ENCODE measurements at regions not wholly inside any gene's neighbourhood (a gene's known extent, or its start where the extent isn't known, plus 50 kb on each side); places are given as distances from the start of the nearest gene placed in this dataset.
"Not testable (repeated sequence)": the region's sequence is repeated elsewhere in the genome, so short reads cannot be mapped to it uniquely, and the experiment has no call there.

DNA sequence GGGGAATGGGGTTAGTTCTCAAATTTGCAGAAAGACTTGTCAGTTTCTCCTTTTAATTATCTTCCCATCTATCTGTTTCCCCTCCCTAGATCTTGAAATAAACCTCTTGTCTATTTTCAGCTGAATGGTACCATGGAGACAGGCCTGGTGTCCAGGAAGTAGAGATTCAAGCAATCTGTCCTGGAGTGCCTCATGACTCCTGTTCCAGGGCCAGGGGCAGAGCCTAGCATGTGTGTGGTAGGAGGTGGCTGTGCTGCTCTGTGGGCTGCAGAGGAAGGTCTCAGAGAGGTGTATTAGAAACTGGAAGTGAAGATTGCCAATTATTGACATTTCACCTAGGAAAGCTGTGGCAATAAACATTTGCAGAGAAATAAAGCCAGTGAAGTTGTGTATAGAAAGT is 175.8 kb upstream of the ATP10B start:
- no peak overlapping the region for H3K27ac Mint-ChIP-seq
- ATAC-seq: no peak
- no peak overlapping the region for H3K4me3 Mint-ChIP-seq
- no peaks in the 10 kb centered on the region for H3K36me3 Mint-ChIP-seq
- H3K9me3 Mint-ChIP-seq: peaks cover 3% of the 10 kb centered on the region
- DNase-seq (ENCODE audit: low spot score in 2 of 2): no peak
- H3K4me1 Mint-ChIP-seq: no peaks in the 10 kb centered on the region

DNA sequence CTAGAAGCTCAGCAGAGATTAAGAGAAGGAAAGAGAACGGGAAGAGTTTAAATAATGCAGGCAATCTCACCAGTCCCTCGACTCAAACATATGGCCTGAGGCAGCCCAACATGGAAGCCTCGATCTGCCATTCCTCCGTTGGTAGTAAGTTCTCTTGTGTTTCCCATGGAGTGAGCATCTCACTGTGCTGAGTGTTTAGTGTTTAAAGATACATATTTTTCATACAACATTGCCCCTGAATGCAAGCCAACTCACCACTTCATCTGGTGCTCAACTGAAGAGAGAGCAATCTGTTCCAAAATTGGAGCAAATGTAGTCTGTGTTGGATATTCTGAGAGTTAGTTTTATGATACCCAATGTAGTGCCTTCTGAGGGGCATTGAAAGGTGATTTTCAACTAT is 171.5 kb upstream of the ATP10B start:
- no peak overlapping the region for H3K27ac Mint-ChIP-seq
- H3K4me1 Mint-ChIP-seq: no peaks in the 10 kb centered on the region
- H3K36me3 Mint-ChIP-seq: no peaks in the 10 kb centered on the region
- no peaks in the 10 kb centered on the region for H3K9me3 Mint-ChIP-seq
- no peak for ATAC-seq
- DNase-seq (ENCODE audit: low spot score in 2 of 2): no peak
- no peak overlapping the region for H3K4me3 Mint-ChIP-seq

DNA sequence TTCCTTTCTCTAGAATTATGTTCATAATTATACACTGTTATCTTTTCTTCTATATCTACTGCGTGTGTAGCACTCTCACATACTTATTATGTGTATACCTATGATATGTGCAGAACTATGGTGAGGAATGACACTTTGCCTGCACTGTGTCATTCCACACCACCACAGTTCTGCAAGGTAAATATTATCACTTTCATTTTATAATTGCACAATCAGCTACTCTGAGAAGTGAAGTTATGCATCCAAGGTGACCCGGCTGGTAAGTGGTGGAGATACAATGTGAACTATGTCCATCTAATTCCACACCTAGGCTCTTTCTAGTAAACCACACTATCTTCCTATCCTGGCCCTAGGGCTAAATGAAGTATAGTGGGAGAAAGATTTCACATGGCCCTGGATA is 170.1 kb upstream of the ATP10B start:
- Mint-ChIP-seq H3K9me3 (no peaks in the 10 kb centered on the region), H3K27ac (no peak overlapping the region), H3K4me1 (no peaks in the 10 kb centered on the region), H3K36me3 (no peaks in the 10 kb centered on the region), H3K4me3 (no peak overlapping the region)
- ATAC-seq: no peak
- DNase-seq (ENCODE audit: low spot score in 2 of 2): no peak

DNA sequence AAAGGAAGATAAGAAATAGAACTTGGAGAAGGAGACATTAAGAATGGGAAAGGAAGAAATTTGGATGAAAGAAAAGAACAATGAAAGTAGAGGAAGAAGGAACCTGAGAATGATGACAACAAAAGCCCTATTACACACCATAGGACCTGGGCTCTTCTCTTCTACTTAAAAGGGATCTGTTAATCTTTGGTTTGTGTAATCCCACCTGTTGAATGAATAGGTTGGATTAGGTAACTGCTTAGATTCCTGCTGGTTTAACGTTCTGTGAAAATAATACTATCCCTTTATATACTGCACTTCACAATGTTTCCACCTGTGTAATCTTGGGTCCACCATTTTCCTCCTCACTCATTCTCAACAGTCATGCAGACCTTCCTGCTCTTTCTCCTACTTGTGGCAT is 157.8 kb upstream of the ATP10B start:
- ATAC-seq (no peak), DNase-seq (ENCODE audit: low spot score in 2 of 2) (no peak)
- peaks cover 6% of the 10 kb centered on the region for H3K9me3 Mint-ChIP-seq
- no peak overlapping the region for H3K4me3 Mint-ChIP-seq
- H3K27ac Mint-ChIP-seq: no peak overlapping the region
- H3K36me3 Mint-ChIP-seq: no peaks in the 10 kb centered on the region
- H3K4me1 Mint-ChIP-seq: no peaks in the 10 kb centered on the region

DNA sequence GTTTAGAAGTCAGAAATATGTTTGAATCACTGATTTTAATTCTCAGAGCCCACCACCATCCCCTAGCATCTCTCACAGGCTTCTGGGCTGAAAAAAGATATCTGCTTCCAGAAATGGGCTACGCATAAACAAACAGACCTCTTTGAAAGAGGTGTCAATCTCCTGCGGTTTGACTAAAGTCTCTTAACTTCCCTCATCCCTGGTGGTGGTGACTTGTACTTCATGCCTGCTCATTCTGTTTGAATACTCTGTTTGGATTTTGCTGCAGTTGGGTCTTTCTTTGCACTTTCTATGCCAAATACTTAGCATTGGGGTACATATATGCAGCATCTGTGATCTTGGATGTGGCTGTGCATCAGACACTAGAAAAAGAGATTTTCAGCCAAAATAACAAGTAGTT is 157.2 kb upstream of the ATP10B start:
- Mint-ChIP-seq H3K36me3 (no peaks in the 10 kb centered on the region), H3K27ac (no peak overlapping the region), H3K4me1 (no peaks in the 10 kb centered on the region), H3K9me3 (peaks cover 6% of the 10 kb centered on the region), H3K4me3 (no peak overlapping the region)
- ATAC-seq (no peak), DNase-seq (ENCODE audit: low spot score in 2 of 2) (no peak)

DNA sequence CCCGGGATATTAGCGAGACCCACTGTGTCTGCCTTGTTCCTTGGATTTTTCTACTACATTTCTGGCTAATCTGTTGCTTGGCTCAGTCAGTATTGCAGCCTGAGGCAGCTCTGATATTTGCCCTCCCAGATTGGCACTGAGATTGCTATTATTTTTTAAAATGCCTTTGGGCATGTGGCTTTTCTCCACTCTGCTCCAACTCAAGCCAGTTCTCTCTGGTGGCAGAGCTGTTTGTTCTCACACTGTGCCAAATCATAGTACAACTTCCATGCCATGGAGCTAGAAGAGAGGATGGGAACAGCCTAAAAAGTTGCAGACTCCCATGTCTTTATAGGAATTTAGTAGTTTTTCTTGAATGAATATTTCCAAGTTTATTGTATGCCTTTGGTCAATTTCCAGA is 155.9 kb upstream of the ATP10B start:
- no peaks in the 10 kb centered on the region for H3K4me1 Mint-ChIP-seq
- ATAC-seq (no peak), DNase-seq (ENCODE audit: low spot score in 2 of 2) (no peak)
- H3K27ac Mint-ChIP-seq: no peak overlapping the region
- H3K36me3 Mint-ChIP-seq: no peaks in the 10 kb centered on the region
- no peak overlapping the region for H3K4me3 Mint-ChIP-seq
- peaks cover 11% of the 10 kb centered on the region for H3K9me3 Mint-ChIP-seq

DNA sequence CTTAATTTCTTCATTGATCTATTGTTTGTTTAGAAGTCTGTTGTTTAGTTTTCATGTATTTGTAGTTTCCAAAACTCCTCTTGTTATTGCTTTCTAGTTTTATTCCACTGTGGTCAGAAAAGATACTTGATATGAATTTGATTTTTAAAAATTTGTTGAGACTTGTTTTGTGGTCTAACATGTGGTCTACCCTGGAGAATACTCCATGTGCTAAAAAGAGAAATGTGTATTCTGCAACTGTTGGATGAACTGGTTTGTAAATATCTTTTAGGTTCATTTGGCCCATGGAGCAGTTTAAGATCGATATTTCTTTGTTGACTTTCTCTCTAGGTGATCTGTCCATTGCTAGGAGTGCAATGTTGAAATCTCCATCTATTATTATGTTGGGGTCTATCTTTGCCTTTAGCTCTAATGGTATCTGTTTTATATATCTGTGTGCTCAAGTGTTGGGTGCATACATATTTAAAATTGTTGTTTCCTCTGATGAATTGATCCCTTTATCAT is 150.6 kb upstream of the ATP10B start:
- no peaks in the 10 kb centered on the region for H3K4me1 Mint-ChIP-seq
- DNase-seq (ENCODE audit: low spot score in 2 of 2): no peak
- H3K27ac Mint-ChIP-seq: no peak overlapping the region
- ATAC-seq: no peak
- H3K9me3 Mint-ChIP-seq: peaks cover 11% of the 10 kb centered on the region
- H3K36me3 Mint-ChIP-seq: no peaks in the 10 kb centered on the region
- no peak overlapping the region for H3K4me3 Mint-ChIP-seq

DNA sequence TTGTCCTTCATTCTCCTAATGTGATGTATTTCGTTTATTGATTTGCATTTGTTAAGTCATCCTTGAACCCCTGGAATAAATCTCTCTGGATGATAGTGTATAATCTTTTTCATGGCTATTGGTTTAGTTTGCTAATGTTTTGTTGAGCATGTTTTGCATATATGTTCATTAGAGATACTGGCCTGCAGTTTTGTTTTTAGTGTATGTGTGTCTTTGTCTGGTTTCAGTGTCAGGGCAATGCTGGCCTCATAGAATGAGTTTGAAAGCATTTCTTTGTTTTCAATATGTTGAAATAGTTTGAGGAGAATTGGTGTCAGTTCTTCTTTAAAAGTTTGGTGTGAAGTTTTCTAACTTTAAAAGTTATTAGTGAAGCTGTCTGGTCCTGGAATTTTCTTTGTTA is 149.6 kb upstream of the ATP10B start:
- Mint-ChIP-seq H3K4me3 (no peak overlapping the region), H3K4me1 (no peaks in the 10 kb centered on the region), H3K9me3 (peaks cover 6% of the 10 kb centered on the region), H3K36me3 (no peaks in the 10 kb centered on the region), H3K27ac (no peak overlapping the region)
- ATAC-seq (no peak), DNase-seq (ENCODE audit: low spot score in 2 of 2) (no peak)

DNA sequence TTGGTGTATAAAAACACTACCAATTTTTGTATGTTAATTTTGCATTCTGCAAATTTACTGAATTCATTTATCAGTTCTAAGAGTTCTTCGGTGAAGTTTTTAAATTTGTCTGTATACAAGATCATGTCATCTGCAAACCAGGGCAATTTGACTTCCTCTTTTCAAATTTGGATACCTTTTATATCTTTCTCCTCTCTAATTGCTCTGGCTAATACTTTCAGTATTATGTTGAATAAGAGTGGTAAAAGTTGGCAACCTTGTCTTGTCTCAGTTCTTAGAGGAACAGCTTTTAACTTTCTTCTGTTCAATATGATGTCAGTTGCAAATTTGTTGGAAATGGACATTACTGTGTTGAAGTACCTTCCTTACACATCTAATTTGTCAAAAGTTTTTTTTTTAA is 149.1 kb upstream of the ATP10B start:
- not testable (repeated sequence) for ATAC-seq

DNA sequence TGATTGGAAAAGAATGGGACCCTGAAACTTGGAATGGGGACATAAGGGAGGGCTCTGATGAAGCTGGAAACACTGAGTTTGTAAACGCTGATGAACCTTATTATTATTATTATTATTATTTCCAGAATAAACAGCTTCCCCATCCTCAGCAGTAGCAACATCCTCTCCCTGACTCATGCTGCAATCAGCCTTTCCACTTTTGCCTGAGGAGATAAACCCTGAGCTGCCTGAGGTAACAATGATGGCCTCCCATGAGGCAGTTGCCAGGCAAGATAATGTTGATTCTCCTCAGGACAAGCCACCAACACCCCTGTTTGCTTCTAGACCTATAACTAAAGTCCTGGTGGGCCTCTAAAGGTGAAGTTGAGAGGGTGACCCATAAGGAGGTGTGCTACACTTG is 139.2 kb upstream of the ATP10B start:
- H3K36me3 Mint-ChIP-seq: no peaks in the 10 kb centered on the region
- H3K4me1 Mint-ChIP-seq: no peaks in the 10 kb centered on the region
- no peak overlapping the region for H3K4me3 Mint-ChIP-seq
- no peaks in the 10 kb centered on the region for H3K9me3 Mint-ChIP-seq
- no peak for ATAC-seq
- no peak overlapping the region for H3K27ac Mint-ChIP-seq
- no peak for DNase-seq (ENCODE audit: low spot score in 2 of 2)

More for the DNA sequence above, 149.1 kb upstream of the ATP10B start:
- not testable (repeated sequence) for H3K4me3 Mint-ChIP-seq; DNase-seq (ENCODE audit: low spot score in 2 of 2); H3K9me3 Mint-ChIP-seq; H3K27ac Mint-ChIP-seq; H3K4me1 Mint-ChIP-seq; H3K36me3 Mint-ChIP-seq

DNA sequence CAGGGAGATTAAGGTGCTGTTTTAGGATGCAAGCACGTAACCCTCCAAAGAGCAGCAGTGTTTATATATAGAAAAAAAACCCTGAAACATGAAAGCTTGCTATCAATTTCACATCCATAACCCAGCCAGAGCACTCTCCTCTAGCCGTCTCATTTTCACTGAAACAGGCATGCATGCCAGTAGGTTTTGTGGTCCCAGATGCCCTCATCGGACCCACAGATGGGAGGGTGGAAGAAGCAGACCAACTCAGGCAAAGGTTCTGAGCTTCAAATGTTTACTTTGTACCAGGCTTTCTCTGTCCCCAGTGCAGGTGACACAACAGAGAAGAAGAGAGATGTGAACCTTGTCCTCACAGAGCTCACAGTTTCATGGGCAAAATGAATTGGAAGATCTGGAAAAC is 127.4 kb upstream of the ATP10B start:
- peaks cover 5% of the 10 kb centered on the region for H3K9me3 Mint-ChIP-seq
- no peak for ATAC-seq

DNA sequence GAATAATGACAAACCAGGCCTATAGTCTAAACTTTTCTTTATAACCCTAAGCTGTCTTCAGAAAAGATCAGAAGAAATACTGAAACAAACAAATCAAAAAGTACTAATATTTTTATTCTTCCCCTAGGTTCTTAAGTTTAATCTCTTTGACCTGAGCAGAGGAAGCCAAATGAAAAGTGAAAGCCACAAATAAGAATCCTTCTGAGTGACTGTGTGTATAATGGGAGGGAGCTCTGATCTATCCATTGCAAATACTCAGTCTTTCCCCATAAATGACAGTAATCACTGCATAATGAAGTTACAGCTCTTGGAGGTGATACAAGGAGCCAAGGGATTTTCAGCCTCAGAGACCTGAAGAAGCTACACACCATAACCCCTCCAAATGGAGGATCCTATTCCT is 126.9 kb upstream of the ATP10B start:
- H3K4me1 Mint-ChIP-seq: no peaks in the 10 kb centered on the region
- H3K36me3 Mint-ChIP-seq: no peaks in the 10 kb centered on the region
- no peak for ATAC-seq
- H3K9me3 Mint-ChIP-seq: peaks cover 5% of the 10 kb centered on the region
- no peak overlapping the region for H3K4me3 Mint-ChIP-seq
- DNase-seq (ENCODE audit: low spot score in 2 of 2): no peak
- H3K27ac Mint-ChIP-seq: no peak overlapping the region

More for the DNA sequence above, 127.4 kb upstream of the ATP10B start:
- Mint-ChIP-seq H3K4me1 (no peaks in the 10 kb centered on the region), H3K4me3 (no peak overlapping the region), H3K27ac (no peak overlapping the region), H3K36me3 (no peaks in the 10 kb centered on the region)
- DNase-seq (ENCODE audit: low spot score in 2 of 2): no peak

DNA sequence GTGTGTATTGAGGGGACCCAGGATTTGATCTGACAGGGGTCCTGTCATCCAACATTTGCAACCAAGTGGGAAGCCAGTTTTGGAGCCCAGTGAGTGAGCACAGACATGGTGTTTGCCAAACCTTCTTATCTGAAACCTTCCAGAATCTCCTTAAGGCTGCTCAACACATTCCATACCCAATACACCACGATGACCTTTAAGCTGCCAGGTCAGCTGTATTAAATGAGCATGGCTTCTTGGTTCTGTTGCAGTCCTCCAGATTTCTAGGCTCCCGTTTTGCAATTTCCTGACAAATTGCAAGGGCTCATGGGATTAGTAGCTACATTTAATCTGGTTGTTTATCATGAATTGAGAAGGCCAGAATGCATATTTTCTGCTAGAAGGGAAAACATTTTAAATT is 124.2 kb upstream of the ATP10B start:
- ATAC-seq: no peak
- H3K9me3 Mint-ChIP-seq: peaks cover 5% of the 10 kb centered on the region
- H3K36me3 Mint-ChIP-seq: no peaks in the 10 kb centered on the region
- H3K27ac Mint-ChIP-seq: no peak overlapping the region
- no peak for DNase-seq (ENCODE audit: low spot score in 2 of 2)
- no peak overlapping the region for H3K4me3 Mint-ChIP-seq
- H3K4me1 Mint-ChIP-seq: no peaks in the 10 kb centered on the region

DNA sequence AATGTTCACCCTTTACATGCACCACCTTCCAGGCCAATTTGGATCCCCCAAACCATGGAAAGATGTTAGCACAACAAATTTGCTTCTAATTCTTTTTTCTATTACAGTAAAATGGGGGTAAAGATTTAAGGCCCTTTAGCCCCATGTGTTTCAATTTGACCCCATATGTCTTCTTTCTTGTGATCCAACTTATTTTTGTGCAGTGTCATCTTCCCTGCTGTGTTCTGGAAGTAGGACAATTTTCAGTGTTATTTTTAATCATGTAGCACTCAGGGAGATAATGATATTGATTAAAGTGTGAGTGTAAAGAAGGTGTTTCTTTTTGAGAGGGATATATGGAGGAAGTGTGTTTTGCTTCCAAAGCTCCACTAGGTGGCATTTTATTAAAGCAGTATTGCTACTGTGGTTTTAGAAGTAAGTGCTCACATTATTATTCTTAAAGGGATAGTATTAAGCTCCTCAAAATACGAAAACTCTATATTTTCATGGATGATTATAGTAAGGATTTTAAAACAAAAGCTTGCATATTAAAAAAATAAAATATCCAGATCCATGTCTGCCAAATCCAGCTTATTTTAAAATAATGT is 118.7 kb upstream of the ATP10B start:
- Mint-ChIP-seq H3K36me3 (no peaks in the 10 kb centered on the region), H3K9me3 (peaks cover 3% of the 10 kb centered on the region), H3K4me3 (no peak overlapping the region), H3K27ac (no peak overlapping the region), H3K4me1 (no peaks in the 10 kb centered on the region)
- no peak for DNase-seq (ENCODE audit: low spot score in 2 of 2)
- no peak for ATAC-seq

DNA sequence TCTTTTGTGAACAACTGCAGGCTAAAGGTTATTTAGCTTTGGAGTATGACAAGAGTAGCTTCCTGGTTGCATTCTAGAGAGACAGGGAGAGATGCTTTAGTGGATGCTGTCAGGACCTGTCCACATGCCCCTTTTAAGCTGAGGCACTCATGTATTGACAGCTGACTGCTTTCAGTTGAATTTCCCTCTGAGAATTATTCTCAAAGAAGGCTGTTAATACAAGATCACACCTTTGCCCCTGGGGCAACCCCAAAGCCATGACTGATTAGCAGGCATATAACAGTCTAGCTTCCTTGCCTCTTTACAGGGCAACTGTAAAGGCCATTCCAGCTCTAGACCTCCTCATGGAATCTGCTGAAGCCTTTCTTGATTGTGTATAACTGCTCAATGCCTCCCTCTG is 117.6 kb upstream of the ATP10B start:
- Mint-ChIP-seq H3K27ac (no peak overlapping the region), H3K4me3 (no peak overlapping the region), H3K9me3 (peaks cover 3% of the 10 kb centered on the region), H3K4me1 (no peaks in the 10 kb centered on the region), H3K36me3 (no peaks in the 10 kb centered on the region)
- no peak for DNase-seq (ENCODE audit: low spot score in 2 of 2)
- ATAC-seq: no peak

DNA sequence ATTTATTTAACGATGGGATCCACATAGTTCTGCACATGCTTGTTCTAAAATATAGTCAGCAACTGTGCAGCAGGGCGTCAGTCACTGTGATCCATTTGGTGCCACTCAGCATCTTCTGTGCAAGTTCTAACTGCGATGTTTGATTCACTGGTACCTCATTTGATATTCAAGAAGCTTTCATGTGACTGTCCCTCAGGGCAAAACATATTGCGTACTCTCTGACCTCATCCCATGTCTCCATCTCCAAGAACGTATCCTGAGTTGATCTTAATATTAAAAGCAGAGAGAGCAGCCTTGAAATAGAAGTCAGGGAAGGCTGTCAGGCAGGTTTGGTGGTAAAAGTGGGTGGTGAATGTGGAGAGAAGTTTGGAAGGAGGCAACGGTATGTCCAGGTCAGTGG is 116.5 kb upstream of the ATP10B start:
- Mint-ChIP-seq H3K36me3 (no peaks in the 10 kb centered on the region), H3K4me1 (no peaks in the 10 kb centered on the region), H3K4me3 (no peak overlapping the region), H3K9me3 (peaks cover 3% of the 10 kb centered on the region), H3K27ac (no peak overlapping the region)
- DNase-seq (ENCODE audit: low spot score in 2 of 2): no peak
- no peak for ATAC-seq

DNA sequence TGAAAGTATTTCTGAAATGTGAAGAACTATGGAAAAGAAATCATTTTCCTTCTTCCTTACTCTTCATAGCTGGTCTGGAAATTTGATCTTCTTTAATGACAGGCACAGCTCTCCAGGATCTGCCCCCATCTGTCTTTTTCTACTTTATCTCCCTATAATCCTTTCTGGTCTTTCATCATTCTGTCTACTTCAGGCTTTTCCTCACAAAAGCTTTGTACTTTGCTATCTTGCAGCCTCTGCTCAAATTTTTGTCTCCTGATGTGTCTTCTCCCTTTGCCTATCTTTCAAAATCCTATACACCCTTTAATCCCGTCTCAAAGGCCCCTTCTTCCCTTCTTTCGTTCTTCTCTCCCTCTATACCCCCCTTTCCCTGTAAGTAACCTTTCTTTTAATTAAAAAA is 114.9 kb upstream of the ATP10B start:
- no peaks in the 10 kb centered on the region for H3K4me1 Mint-ChIP-seq
- no peak for ATAC-seq
- H3K27ac Mint-ChIP-seq: no peak overlapping the region

More for the DNA sequence above, 114.9 kb upstream of the ATP10B start:
- peaks cover 3% of the 10 kb centered on the region for H3K9me3 Mint-ChIP-seq
- no peak overlapping the region for H3K4me3 Mint-ChIP-seq
- H3K36me3 Mint-ChIP-seq: no peaks in the 10 kb centered on the region
- DNase-seq (ENCODE audit: low spot score in 2 of 2): no peak
